IMR-90 (cell line): ENCODE measurements at regions not wholly inside any gene's neighbourhood (a gene's known extent, or its start where the extent isn't known, plus 50 kb on each side); places are given as distances from the start of the nearest gene placed in this dataset.

Source experiments
- ATAC-seq: fragments of 200-7000 bp; cut with Tn5 transposase; 2 replicates; pipeline ENCODE4 v1.9.1; 2020; ENCODE audit warnings: low read depth, mild to moderate bottlenecking, moderate library complexity
- BruUV-seq: library from RNA; stranded (reverse); fragments of 400-500 nt; replicated peaks from 2 replicates; lab custom pipeline; 2021; lab: Mats Ljungman, UMichigan
- CTCF ChIA-PET: fragments of 300-600 bp; formaldehyde crosslinking; extraction: SDS; loops from one replicate; lab custom pipeline; 2021; ENCODE audit warnings: antibody characterized with exemption; lab: Yijun Ruan, JAX
- POLR2A ChIA-PET: fragments of 300-600 bp; sonication (Branson Sonifier 250); formaldehyde crosslinking; loops from one replicate; lab custom pipeline; 2022; ENCODE audit warnings: antibody characterized with exemption; ENCODE audit not compliant: unreplicated experiment; lab: Charles Lee
- DNase-seq: peaks from one replicate; pipeline ENCODE4 v3.0.0; 2013
- H2AFZ ChIP-seq: replicated peaks from 2 replicates; pipeline ENCODE3; 2013; ENCODE audit warnings: low read length, mild to moderate bottlenecking; ENCODE audit not compliant: poor library complexity
- H2AK5ac ChIP-seq: 2 replicates; pipeline ENCODE4 v1.6.1; 2013; ENCODE audit warnings: low read depth, low read length, inconsistent platforms
- H2AK9ac ChIP-seq: replicated peaks from 2 replicates; pipeline ENCODE3; 2013; ENCODE audit warnings: mild to moderate bottlenecking, low read depth, low read length, moderate library complexity; ENCODE audit not compliant: poor library complexity
- H2BK120ac ChIP-seq: 2 replicates; pipeline ENCODE4 v1.6.1; 2013; ENCODE audit warnings: low read depth, low read length, inconsistent platforms
- H2BK15ac ChIP-seq: 3 replicates; pipeline ENCODE4 v1.6.1; 2013; ENCODE audit warnings: low read depth, low read length, inconsistent platforms
- H2BK20ac ChIP-seq: 2 replicates; pipeline ENCODE4 v1.6.1; 2013; ENCODE audit warnings: low read depth, mild to moderate bottlenecking, inconsistent platforms, low read length, moderate library complexity
- H2BK5ac ChIP-seq: 2 replicates; pipeline ENCODE4 v1.6.1; 2013; ENCODE audit warnings: mild to moderate bottlenecking, low read depth, low read length, inconsistent platforms; ENCODE audit not compliant: poor library complexity, severe bottlenecking
- H3K14ac ChIP-seq: replicated peaks from 2 replicates; pipeline ENCODE4 v1.6.1; 2013; ENCODE audit warnings: low read depth, low read length, inconsistent platforms
- H3K18ac ChIP-seq: 2 replicates; pipeline ENCODE4 v1.6.1; 2013; ENCODE audit warnings: low read depth, low read length, control low read depth
- H3K23ac ChIP-seq: 2 replicates; pipeline ENCODE4 v1.6.1; 2013; ENCODE audit warnings: low read depth, low read length, inconsistent platforms
- H3K27ac ChIP-seq: 2 replicates; pipeline ENCODE4 v1.5.1; 2013; ENCODE audit warnings: mild to moderate bottlenecking, control low read depth, low read length; ENCODE audit not compliant: insufficient read depth
- H3K27me3 ChIP-seq: 2 replicates; pipeline ENCODE4 v1.6.1; 2013; ENCODE audit warnings: low read length; ENCODE audit not compliant: control insufficient read depth, insufficient read depth
- H3K36me3 ChIP-seq: 2 replicates; pipeline ENCODE4 v1.6.1; 2013; ENCODE audit warnings: low read length, mixed read lengths; ENCODE audit not compliant: control insufficient read depth, insufficient read depth
- H3K4ac ChIP-seq: 2 replicates; pipeline ENCODE4 v1.6.1; 2013; ENCODE audit warnings: low read depth, low read length, inconsistent platforms
- H3K4me1 ChIP-seq: 2 replicates; pipeline ENCODE4 v1.6.1; 2013; ENCODE audit warnings: low read length, mixed read lengths; ENCODE audit not compliant: control insufficient read depth, insufficient read depth
- H3K4me2 ChIP-seq: 2 replicates; pipeline ENCODE4 v1.6.1; 2013; ENCODE audit warnings: low read depth, mild to moderate bottlenecking, control low read depth, low read length, moderate library complexity
- H3K4me3 ChIP-seq: 2 replicates; pipeline ENCODE4 v1.5.1; 2013; ENCODE audit warnings: low read depth, mild to moderate bottlenecking, control low read depth, low read length, moderate library complexity; ENCODE audit not compliant: insufficient read depth
- H3K56ac ChIP-seq: 2 replicates; pipeline ENCODE4 v1.6.1; 2013; ENCODE audit warnings: low read length, inconsistent platforms; ENCODE audit not compliant: insufficient read depth; ENCODE audit errors: extremely low read depth
- H3K79me1 ChIP-seq, 2 experiments: 2 replicates each; pipeline ENCODE4 v1.6.1; 2013; ENCODE audit warnings: low read length in 2 of 2, inconsistent platforms in 1 of 2, low read depth in 1 of 2
- H3K9ac ChIP-seq: 2 replicates; pipeline ENCODE4 v1.6.1; 2013; ENCODE audit warnings: low read depth, low read length, control low read depth
- H3K9me1 ChIP-seq: 2 replicates; pipeline ENCODE4 v1.6.1; 2013; ENCODE audit warnings: low read length, inconsistent platforms; ENCODE audit not compliant: insufficient read depth
- H3K9me3 ChIP-seq: 2 replicates; pipeline ENCODE4 v1.6.1; 2013; ENCODE audit warnings: low read length; ENCODE audit not compliant: control insufficient read depth, insufficient read depth
- H4K20me1 ChIP-seq: 2 replicates; pipeline ENCODE4 v1.6.1; 2013; ENCODE audit warnings: low read length, inconsistent platforms; ENCODE audit not compliant: insufficient read depth
- H4K5ac ChIP-seq: 2 replicates; pipeline ENCODE4 v1.6.1; 2013; ENCODE audit warnings: mild to moderate bottlenecking, low read depth, low read length, control low read depth
- H4K8ac ChIP-seq, 2 experiments: 2 replicates each; pipeline ENCODE4 v1.6.1; 2013; ENCODE audit warnings: low read depth in 2 of 2, low read length in 2 of 2, control low read depth in 1 of 2, inconsistent platforms in 1 of 2
- H4K91ac ChIP-seq: 2 replicates; pipeline ENCODE4 v1.6.1; 2013; ENCODE audit warnings: low read depth, low read length, inconsistent platforms; ENCODE audit not compliant: insufficient read depth
- BHLHE40 ChIP-seq: fragments of 150-350 bp; IDR thresholded peaks from 2 replicates; pipeline ENCODE4 v1.6.1; 2016; ENCODE audit warnings: mild to moderate bottlenecking, low read depth, low read length
- CEBPB ChIP-seq: IDR thresholded peaks from 2 replicates; pipeline ENCODE4 v1.6.1; 2012; ENCODE audit warnings: low read depth, low read length, improper control_type of control experiment
- MAZ ChIP-seq: IDR thresholded peaks from 2 replicates; pipeline ENCODE4 v1.6.1; 2012; ENCODE audit warnings: low read depth, mild to moderate bottlenecking, low read length, improper control_type of control experiment, moderate library complexity, borderline replicate concordance
- MXI1 ChIP-seq: IDR thresholded peaks from 2 replicates; pipeline ENCODE4 v1.6.1; 2012; ENCODE audit warnings: low read depth, mild to moderate bottlenecking, low read length, moderate library complexity, borderline replicate concordance
- NFE2L2 ChIP-seq: fragments of 150-350 bp; IDR thresholded peaks from 2 replicates; pipeline ENCODE4 v1.6.1; 2016; ENCODE audit warnings: low read depth, mild to moderate bottlenecking, low read length
- POLR2A ChIP-seq: IDR thresholded peaks from 2 replicates; pipeline ENCODE4 v1.6.1; 2012; ENCODE audit warnings: mild to moderate bottlenecking, low read depth, low read length
- RFX5 ChIP-seq: IDR thresholded peaks from 2 replicates; pipeline ENCODE4 v1.8.0; 2012; ENCODE audit warnings: low read depth, mild to moderate bottlenecking, low read length, moderate library complexity
- WGBS, 2 experiments: methylation state at CpG; one replicate each; pipeline versions ENCODE4 v1.1.5 to v1.1.7; 2013; ENCODE audit warnings: missing lambda C conversion rate in 2 of 2; ENCODE audit not compliant: insufficient read length in 1 of 2; ENCODE audit errors: extremely low coverage in 2 of 2; 5-methylcytosine and 5-hydroxymethylcytosine counted together
- dilution Hi-C: fragments of 300-500 bp; cut with HindIII; formaldehyde crosslinking; loops from one replicate; pipeline ENCODE4 v1.14.3; 2018; ENCODE audit warnings: low sequenced_read_pairs; ENCODE audit not compliant: unreplicated experiment
- in situ Hi-C: fragments of 300-500 bp; cut with MboI; formaldehyde crosslinking; loops from 3 replicates; pipeline ENCODE4 v1.14.3; 2019; ENCODE audit warnings: low sequenced_read_pairs, inconsistent platforms, mixed read lengths
- intact Hi-C: fragments of 100-400 bp; cut with micrococcal nuclease; formaldehyde crosslinking; loops from 2 replicates; pipeline ENCODE4 v1.10.0; 2022

GRCh38 chr10:31209478-31209877 lies 109.5 kb upstream of the ZEB1 start:
- intact Hi-C loops = no loop called here

More at GRCh38 chr10:31209478-31209877, 109.5 kb upstream of the ZEB1 start:
- Histone ChIP-seq H3K9me3 (peaks cover 2% of the 10 kb centered on the region; the same call in 1 of the 2 replicates), H4K20me1 (no peaks in the 10 kb centered on the region), H3K4me3 (no peak overlapping the region), H2BK20ac (no peak overlapping the region), H3K14ac (no peak overlapping the region), H3K79me1 (no peaks in the 10 kb centered on the region), H3K18ac (no peak overlapping the region), H3K4me1 (0 out of 2 replicates have a peak, but pooled peaks cover 2% of the 10 kb centered on the region), H2AFZ (no peak overlapping the region), H4K8ac (no peak overlapping the region), H2BK5ac (no peak overlapping the region), H2BK120ac (no peak overlapping the region), H3K27me3 (no peaks in the 10 kb centered on the region), H3K9ac (no peak overlapping the region), H2AK5ac (no peak overlapping the region), H2AK9ac (no peak overlapping the region), H3K4me2 (no peak overlapping the region), H3K23ac (no peak overlapping the region), H2BK15ac (no peak overlapping the region), H4K91ac (no peak overlapping the region), H3K4ac (no peak overlapping the region), H4K5ac (no peak overlapping the region), H3K27ac (no peak overlapping the region), H3K9me1 (no peaks in the 10 kb centered on the region; the same call in 1 of the 2 replicates), H3K56ac (no peak overlapping the region), H3K36me3 (no peaks in the 10 kb centered on the region)
- WGBS, 2 experiments = no CpG with 5 or more reads among the region's 7 CpGs
- ATAC-seq (no peak), DNase-seq (no peak)
- in situ Hi-C loops (no loop called here), dilution Hi-C loops (no loop called here)
- POLR2A ChIA-PET = no interaction called here
- TF ChIP-seq CEBPB (no peak), BHLHE40 (no peak), RFX5 (no peak), POLR2A (no peak), MAZ (no peak), NFE2L2 (no peak), MXI1 (no peak)
- no TSS peak for BruUV-seq
- CTCF ChIA-PET = no interaction called here
